Stimulated activated CD4-positive, alpha-beta T cell treated with anti-CD3 and anti-CD28 coated beads, Interleukin-15, amount 100 ng/mL, for 1 hour (primary cell): ENCODE measurements at regions not wholly inside any gene's neighbourhood (a gene's known extent, or its start where the extent isn't known, plus 50 kb on each side); places are given as distances from the start of the nearest gene placed in this dataset.

Source experiments
- DNase-seq, 2 donors: peaks; one replicate each; pipeline ENCODE4 v3.0.0-alpha.2; 2020; ENCODE audit warnings: low read depth in 1 of 2, low spot score in 1 of 2

DNA sequence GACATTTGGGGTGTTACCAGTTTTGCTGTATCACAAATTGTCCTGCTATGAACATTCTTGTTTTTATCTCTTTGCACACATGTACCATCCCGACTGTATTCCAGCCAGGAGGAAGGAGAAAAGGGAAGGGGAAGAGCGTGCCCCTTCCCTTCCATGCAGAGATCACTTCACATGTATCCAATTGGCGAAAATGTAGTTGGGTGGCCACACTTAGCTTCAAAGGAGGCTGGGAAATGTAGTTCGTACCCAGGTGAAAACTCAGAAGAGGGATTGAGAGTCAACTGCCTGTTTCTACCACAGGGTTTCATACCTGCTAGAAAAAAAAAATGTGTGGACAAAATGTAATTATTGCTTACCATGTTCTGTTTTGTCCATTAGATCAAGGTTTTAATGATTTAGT lies 189.1 kb upstream of the PELI2 start:
- DNase-seq, result no peak

DNA sequence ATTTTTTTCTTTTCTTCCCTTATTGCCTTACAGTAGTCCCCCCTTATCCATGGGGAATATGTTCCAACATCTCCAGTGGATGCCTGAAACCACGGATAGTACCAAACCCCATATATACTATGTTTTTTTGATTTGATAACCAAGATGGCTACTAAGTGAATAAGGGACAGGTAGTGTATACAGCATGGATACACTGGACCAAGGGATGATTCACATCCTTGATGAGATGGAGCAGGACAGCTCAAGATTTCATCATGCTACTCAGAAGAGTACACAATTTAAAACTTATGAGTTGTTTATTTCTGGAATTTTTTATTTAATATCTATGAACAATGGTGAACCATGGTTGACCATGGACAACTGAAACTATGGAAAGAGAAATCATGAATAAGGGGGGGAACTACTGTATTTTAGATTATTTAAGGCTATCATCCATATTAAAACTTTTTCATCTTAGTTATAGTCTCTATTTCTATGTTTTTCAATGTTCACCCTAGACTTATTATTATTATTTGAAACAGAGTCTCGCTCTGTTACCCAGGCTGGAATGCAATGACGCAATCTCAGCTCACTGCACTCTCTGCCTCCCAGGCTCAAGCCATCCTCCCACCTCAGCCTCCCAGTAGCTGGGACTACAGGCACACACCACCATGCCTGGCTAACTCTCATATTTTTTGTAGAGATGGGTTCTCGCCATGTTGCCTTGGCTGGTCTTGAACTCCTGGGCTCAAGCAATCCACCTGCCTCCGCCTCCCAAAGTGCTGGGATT lies 188.0 kb upstream of the PELI2 start:
- DNase-seq, result no peak

- DNase-seq, result no peak
Observed at GRCh38 chr14:55936691-55937090, 181.5 kb upstream of the PELI2 start.

- DNase-seq, result no peak
Observed at GRCh38 chr14:55938249-55938791, 179.9 kb upstream of the PELI2 start.

DNA sequence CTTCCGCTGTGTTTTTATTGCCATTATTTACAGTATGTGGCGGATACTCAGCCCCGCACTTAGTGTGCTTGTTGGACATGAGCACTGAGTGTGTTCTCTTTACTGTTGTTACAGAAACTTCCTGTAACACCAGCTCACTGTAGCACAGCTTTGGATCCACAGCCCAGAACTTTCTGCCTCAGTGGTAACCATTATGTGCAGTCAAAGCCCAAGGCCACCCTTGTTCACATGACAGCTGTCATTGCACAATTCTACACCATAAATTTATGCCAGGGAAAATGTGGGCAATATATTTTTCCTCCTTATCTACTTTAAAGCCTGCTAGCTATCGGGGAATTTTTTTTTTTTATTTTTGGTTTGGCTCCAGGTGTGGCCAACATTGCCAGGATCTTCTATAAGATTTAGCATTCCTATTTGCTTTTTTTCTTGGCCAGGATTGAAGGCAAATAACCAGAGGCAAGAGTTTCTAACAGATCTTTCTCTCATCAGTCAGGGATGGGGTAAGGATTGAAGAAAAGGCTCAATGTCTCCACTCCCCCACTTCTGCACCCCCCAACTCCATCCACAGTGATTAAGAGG lies 176.0 kb upstream of the PELI2 start:
- DNase-seq, result no peak

- no peak for DNase-seq
Observed at GRCh38 chr14:55942826-55943225, 175.4 kb upstream of the PELI2 start.

- DNase-seq, result no peak
Observed at GRCh38 chr14:55944757-55945156, 173.5 kb upstream of the PELI2 start.

DNA sequence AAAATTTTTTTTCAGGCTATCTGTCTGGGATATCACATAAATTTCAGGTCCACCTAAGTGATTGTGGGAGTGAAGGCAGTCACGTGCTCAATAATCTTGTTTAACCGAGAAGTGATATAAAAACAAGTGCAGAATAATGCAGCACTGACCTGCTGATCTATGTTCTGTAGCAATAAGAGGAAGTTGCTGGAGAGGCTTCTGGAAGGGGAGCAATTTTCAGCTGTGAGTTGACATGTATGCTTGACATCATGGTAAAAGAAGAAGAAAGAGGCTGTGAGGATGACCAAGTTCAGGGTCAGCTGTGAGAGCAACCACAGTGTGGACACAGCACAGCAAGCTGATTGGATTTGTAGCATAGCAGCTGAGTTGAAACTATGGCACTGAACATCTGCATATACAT lies 172.0 kb upstream of the PELI2 start:
- DNase-seq, result no peak

DNA sequence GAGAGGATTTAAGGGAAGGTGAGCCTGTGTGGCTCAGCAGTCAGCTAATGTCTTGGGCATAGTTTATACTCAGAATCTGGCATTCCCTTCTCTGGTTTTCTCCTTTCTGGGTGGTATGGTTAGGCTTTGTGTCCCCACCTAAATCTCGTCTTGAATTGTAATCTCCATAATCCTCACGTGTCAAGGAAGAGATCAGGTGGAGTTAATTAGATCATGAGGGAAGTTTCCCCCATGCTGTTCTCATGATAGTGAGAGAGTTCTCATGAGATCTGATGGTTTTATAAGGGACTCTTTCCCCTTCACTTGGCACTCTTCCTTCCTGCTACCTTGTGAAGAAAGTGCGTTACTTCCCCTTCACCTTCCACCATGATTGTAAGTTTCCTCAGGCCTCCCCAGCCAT lies 169.8 kb upstream of the PELI2 start:
- no peak for DNase-seq

DNA sequence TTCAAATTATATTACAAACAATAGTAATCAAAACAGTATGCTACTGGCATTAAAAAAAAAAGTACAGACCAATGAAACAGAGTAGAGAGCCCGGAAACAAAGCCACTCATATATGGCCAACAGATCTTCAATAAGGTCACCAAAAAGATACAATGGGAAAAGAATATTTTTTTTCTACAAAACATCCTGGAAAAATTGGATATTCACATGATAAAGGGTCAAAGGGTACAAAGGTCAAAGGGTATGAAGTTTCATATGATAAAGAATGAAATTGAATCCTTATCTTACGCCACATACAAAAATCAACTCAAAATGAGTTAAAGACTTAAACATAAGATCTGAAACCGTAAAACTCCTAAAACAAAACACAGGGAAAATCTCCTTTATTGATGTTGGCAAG lies 168.5 kb upstream of the PELI2 start:
- DNase-seq, result no peak

DNA sequence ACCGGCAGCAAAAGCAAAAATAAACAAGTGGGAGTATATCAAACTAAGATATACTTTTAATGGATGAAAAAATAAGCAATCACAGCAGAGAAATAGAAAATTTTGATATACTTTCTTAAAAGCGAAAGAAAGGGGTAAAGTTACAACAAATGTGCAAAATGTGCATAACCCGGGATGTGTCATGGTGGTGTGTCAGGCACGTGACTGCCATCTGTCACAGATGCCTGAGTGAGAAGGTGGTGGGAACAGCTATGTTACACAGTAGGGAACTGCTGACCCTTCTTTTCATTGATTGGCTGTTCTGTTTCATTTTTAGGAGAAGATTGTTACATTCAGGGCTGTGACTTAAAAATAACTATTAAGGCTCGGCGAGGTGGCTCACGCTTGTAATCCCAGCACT lies 168.1 kb upstream of the PELI2 start:
- DNase-seq, result no peak

DNA sequence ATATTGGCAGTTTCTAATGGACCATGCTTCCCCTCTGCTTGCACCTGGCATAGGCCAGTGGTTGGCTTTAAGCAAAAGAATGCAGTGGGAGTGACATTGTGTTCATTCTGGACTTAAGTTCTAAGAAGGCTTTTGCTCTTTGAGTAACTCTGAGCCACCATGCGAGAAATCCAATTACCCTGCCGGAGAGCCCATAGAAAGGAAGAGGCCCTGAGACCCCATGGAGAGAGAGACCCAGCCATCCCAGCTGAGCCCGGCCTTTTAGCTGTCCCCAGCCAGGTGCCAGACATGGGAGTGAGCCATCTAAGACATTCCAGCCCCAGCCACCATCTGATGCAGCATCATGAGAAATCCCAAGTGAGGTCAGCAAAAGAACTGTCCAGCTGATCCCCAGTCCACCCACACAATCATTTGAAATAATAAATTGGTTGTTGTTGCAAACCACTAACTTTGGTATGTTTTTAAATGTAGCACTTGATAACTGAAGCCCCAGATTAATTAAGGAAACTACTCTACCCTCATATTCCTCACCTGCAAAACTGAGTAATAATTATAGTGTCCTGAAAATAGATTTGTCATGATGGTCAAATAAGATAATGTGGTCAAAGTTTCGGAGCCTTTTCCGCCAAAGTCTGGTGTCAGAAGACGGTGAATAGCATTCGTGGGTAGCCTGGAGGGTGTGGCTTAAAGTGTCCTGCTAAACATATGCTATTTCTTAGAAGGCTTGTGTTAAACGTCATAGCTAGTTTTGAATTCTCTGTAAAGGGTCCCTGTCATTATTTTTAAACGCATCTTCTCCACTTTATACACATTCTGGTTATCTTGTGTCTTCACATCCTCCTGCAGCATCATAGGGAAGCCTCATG lies 166.6 kb upstream of the PELI2 start:
- DNase-seq, result no peak

DNA sequence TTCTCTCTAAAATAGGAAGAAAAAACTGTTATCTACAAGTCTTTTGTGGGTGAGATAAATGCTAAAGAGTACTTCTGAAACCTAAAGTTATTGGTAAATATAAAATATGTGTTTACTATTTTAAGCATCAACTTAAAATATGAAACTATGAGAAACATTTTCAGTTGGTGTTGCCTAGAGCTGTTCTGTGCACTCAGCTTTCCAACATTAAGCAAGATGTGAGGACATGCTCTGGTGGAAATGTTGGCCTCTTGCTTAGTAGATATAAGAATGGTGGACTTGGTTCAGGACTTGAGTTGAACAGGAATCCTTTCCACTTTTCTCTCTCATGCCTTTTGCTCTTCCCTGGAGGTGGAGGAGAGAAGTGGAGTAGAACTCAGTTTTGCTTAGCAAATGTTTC lies 164.1 kb upstream of the PELI2 start:
- no peak for DNase-seq

- DNase-seq, result no peak
Observed at GRCh38 chr14:55955175-55955574, 163.0 kb upstream of the PELI2 start.

- no peak for DNase-seq
Observed at GRCh38 chr14:55957950-55958349, 160.3 kb upstream of the PELI2 start.

DNA sequence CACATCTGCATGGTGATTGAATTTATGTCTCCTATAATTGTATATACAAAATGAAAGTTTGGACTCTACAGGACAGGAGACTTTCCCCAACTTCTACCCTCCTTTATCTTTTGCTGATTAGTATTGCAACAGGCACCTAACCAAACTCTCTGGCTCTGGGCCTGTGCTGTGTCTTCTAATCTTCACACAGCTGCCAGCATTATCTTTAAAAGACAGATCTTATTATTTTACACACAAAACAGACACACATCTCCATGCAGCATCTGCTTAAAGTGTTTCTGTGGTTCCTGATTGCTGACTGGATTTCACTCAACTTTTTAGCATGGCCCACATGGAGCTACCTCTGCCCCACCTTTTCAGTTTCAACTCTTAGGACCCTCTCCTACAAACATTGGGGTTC lies 154.9 kb upstream of the PELI2 start:
- no peak for DNase-seq

DNA sequence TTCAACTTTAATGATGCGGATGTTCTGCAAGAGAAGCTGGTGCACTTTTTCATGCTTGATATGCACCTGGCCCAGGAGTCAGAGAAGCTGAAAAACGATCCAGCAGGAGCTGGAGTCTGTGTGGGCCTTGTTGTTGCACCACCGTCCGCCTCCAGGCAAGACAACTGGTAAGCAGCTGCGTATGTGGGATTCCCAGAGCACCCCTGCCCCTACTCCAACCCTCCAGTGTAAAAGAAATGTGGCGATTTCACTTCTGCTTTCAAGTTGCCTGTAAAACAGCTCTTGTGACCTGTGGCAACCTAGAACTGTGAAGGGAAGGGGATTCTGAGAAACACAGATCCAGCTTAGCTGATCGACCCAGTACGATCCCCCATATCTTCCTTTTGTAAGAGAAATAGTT lies 154.1 kb upstream of the PELI2 start:
- no peak for DNase-seq

DNA sequence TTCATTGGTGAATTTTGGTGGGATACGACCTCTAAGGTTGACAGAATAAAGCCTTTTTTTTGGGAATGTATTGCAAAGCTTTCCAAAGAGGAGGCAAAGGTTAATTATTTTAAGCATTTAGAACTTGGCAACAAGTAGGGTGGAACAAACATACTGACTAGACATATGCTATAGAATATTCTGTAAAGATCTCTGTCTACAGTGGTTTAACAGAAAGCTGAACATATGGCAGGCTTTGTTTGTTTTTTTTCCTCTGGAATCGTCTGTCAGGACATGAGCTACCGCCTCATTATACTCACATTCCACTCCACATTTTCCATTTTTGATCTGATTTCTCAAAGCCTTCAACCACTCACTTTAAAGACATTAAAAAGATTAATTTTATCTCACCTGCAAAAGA lies 153.4 kb upstream of the PELI2 start:
- DNase-seq, result no peak

DNA sequence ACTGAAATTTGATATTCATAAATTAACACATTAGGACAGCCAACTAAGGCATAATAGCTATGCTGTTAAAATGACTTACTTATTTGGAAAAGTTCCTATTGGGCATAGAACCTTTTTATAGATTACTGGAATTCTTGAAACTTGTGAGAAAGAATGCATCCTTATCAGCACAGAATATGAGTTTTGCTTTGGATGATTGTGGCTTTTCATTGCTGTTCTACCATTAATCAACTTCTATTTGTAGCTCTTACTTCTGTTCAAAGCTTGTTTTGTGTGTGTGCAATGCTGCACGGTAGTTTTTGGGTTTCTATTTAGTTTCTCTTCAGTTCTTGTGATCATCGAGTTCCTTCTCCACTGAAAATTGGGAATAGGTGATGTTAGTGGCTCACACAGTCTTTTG lies 152.4 kb upstream of the PELI2 start:
- no peak for DNase-seq

- no peak for DNase-seq
Observed at GRCh38 chr14:55968741-55969140, 149.5 kb upstream of the PELI2 start.

DNA sequence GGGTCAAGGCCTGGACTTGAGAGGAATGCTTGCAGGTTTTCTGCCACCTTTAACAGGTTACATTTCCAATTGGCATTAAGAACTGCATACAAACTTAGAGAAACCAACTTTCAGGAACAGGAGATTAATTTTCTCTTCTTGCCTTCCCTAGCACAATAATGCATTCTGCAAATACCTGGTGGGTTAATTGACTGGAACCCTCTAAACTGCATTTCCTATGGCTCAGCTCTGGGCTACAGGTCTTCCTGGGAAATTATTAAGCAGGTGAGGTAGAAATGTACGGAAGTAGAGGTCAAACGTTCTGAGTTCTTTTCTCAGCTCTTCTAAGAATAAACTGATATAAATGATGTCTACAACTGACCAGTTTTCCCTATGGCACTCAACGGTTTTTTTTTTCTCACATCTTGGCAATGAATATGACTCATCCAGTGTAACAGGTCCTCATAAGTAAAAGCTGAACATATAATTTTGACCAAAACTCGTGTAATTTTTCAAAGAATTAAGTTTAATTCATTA lies 144.9 kb upstream of the PELI2 start:
- DNase-seq, result no peak
